ENCODE measurements at regions not wholly inside any gene's neighbourhood (a gene's known extent, or its start where the extent isn't known, plus 50 kb on each side); places are given as distances from the start of the nearest gene placed in this dataset.

DNA sequence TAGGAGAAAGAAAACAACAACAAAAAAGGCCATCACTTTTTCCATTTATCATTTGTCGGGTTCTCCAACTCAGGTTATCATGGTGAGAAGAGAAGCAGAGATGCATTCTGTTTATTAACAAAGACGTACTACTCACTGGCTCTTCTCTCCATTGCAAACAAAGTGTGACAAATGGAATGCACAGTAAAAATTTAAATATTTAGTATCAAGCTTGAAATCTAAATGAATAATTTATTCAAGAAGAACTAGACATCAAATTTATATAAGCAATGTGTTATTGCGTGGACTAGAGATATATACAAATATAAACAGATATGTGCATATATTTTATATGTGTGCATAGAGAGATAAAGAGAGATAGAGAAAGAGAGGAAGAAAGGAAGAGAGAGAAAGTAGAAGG is 236.5 kb downstream of the DSEL start:
- H3K4me1 Mint-ChIP-seq: peaks cover 2% of the 10 kb centered on the region
- TF ChIP-seq EZH2 (IDR thresholded peaks at IDR 0.05) (no peak), EZH2phosphoT487 (IDR thresholded peaks at IDR 0.05) (no peak)
- TF ChIP-seq, protein P1, sequence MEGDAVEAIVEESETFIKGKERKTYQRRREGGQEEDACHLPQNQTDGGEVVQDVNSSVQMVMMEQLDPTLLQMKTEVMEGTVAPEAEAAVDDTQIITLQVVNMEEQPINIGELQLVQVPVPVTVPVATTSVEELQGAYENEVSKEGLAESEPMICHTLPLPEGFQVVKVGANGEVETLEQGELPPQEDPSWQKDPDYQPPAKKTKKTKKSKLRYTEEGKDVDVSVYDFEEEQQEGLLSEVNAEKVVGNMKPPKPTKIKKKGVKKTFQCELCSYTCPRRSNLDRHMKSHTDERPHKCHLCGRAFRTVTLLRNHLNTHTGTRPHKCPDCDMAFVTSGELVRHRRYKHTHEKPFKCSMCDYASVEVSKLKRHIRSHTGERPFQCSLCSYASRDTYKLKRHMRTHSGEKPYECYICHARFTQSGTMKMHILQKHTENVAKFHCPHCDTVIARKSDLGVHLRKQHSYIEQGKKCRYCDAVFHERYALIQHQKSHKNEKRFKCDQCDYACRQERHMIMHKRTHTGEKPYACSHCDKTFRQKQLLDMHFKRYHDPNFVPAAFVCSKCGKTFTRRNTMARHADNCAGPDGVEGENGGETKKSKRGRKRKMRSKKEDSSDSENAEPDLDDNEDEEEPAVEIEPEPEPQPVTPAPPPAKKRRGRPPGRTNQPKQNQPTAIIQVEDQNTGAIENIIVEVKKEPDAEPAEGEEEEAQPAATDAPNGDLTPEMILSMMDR (IDR thresholded peaks at IDR 0.05): no peak
- H4K20me1 ChIP-seq (ENCODE audit: low read depth): no peaks in the 10 kb centered on the region

DNA sequence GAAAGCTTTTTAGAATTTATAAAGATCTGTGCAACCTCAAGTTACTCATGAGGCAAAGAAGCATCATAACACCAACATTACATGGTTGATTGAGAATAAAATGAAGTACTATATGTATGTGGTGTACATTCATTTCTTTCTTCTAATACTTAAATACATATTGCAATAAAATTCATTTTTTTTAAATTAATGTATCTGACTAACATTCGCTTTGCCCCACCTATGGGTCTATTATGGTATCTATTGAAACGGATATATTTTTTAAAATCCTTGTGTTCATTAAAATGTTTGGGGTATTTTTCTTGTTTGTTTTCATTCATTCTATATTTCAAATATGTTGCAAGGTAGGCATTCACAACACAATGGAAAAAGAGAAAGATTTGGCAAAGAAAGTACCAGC is 237.5 kb downstream of the DSEL start:
- Mint-ChIP-seq H3K9me3 (no peaks in the 10 kb centered on the region), H3K27me3 (ENCODE audit: insufficient read depth, low read depth) (no peaks in the 10 kb centered on the region), H3K36me3 (no peaks in the 10 kb centered on the region), H3K27ac (no peak overlapping the region), H3K4me1 (peaks cover 2% of the 10 kb centered on the region), H3K4me3 (no peak overlapping the region)
- Histone ChIP-seq H3K9me3 (ENCODE audit: low read depth) (no peaks in the 10 kb centered on the region), H3K4me2 (no peak overlapping the region), H3K27me3 (no peaks in the 10 kb centered on the region), H3K4me3 (no peak overlapping the region), H3K36me3 (no peaks in the 10 kb centered on the region), H4K20me1 (ENCODE audit: low read depth) (no peaks in the 10 kb centered on the region), H3K79me2 (ENCODE audit: low read depth) (no peaks in the 10 kb centered on the region), H3K9ac (no peak overlapping the region), H2AFZ (replicated peaks) (no peak overlapping the region), H3K27ac (no peak overlapping the region), H3F3A (ENCODE audit: low read depth) (no peaks in the 10 kb centered on the region), H3K4me1 (no peaks in the 10 kb centered on the region)
- TF ChIP-seq, protein P1 (IDR thresholded peaks at IDR 0.05): no peak
- TF ChIP-seq EZH2phosphoT487 (IDR thresholded peaks at IDR 0.05) (no peak), EZH2 (IDR thresholded peaks at IDR 0.05) (no peak)
- DNase-seq (ENCODE audit: low spot score): no peak

More for the DNA sequence above, 236.5 kb downstream of the DSEL start:
- H3K9me3 ChIP-seq (ENCODE audit: low read depth): no peaks in the 10 kb centered on the region
- H3K27me3 ChIP-seq: no peaks in the 10 kb centered on the region
- H3K27me3 Mint-ChIP-seq (ENCODE audit: insufficient read depth, low read depth): no peaks in the 10 kb centered on the region
- no peak overlapping the region for H3K4me2 ChIP-seq
- no peak overlapping the region for H3K4me3 Mint-ChIP-seq
- no peak overlapping the region for H3K9ac ChIP-seq
- H2AFZ ChIP-seq (replicated peaks): no peak overlapping the region
- H3K4me3 ChIP-seq: no peak overlapping the region
- H3K9me3 Mint-ChIP-seq: no peaks in the 10 kb centered on the region
- no peaks in the 10 kb centered on the region for H3K36me3 Mint-ChIP-seq
- no peaks in the 10 kb centered on the region for H3K79me2 ChIP-seq (ENCODE audit: low read depth)
- no peak overlapping the region for H3K27ac Mint-ChIP-seq
- no peaks in the 10 kb centered on the region for H3K4me1 ChIP-seq
- H3K36me3 ChIP-seq: no peaks in the 10 kb centered on the region
- H3F3A ChIP-seq (ENCODE audit: low read depth): no peaks in the 10 kb centered on the region
- H3K27ac ChIP-seq: no peak overlapping the region
- no peak for DNase-seq (ENCODE audit: low spot score)

DNA sequence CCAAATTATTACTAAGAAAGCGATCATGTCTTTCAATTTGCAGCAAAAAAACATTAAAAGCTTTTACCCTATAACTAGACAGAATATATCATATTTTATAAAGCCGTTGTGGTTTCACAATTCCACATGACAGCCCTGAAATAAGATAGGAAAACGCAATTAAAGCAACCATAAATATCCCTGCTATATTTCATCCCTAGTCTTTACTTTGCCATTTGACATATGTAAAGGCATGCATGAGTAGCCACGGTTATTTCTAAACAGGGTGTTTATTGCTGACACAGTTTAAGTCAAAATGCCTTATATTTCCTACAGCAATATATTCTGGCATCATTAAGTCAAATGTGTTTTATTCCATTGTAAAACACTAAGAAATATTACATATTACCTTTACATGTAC is 239.9 kb downstream of the DSEL start:
- Histone ChIP-seq H3K4me1 (no peaks in the 10 kb centered on the region), H4K20me1 (ENCODE audit: low read depth) (no peaks in the 10 kb centered on the region), H3K4me2 (no peak overlapping the region), H3F3A (ENCODE audit: low read depth) (no peaks in the 10 kb centered on the region), H3K9ac (no peak overlapping the region), H2AFZ (replicated peaks) (no peak overlapping the region), H3K9me3 (ENCODE audit: low read depth) (no peaks in the 10 kb centered on the region), H3K27ac (no peak overlapping the region), H3K27me3 (no peaks in the 10 kb centered on the region), H3K4me3 (no peak overlapping the region), H3K79me2 (ENCODE audit: low read depth) (no peaks in the 10 kb centered on the region), H3K36me3 (no peaks in the 10 kb centered on the region)
- Mint-ChIP-seq H3K4me3 (no peak overlapping the region), H3K9me3 (no peaks in the 10 kb centered on the region), H3K27me3 (ENCODE audit: insufficient read depth, low read depth) (no peaks in the 10 kb centered on the region), H3K4me1 (peaks cover 2% of the 10 kb centered on the region), H3K36me3 (no peaks in the 10 kb centered on the region), H3K27ac (no peak overlapping the region)
- DNase-seq (ENCODE audit: low spot score): no peak
- TF ChIP-seq EZH2 (IDR thresholded peaks at IDR 0.05): no peak
- TF ChIP-seq, protein P1 (IDR thresholded peaks at IDR 0.05): no peak
- no peak for TF ChIP-seq EZH2phosphoT487 (IDR thresholded peaks at IDR 0.05)
